MM.1S (cell line): ENCODE measurements at regions not wholly inside any gene's neighbourhood (a gene's known extent, or its start where the extent isn't known, plus 50 kb on each side); places are given as distances from the start of the nearest gene placed in this dataset.

Experiments
- CTCF ChIP-seq: fragments of 300-600 bp; sonication (generic); IDR thresholded peaks from 2 replicates; pipeline ENCODE4 v1.5.1; 2016; ENCODE audit warnings: antibody characterized with exemption, low read length, mixed read lengths
- EZH2 ChIP-seq: fragments of 300-600 bp; sonication (generic); optimal IDR thresholded peaks from 2 replicates; pipeline ENCODE3; 2017; ENCODE audit warnings: low read depth, mild to moderate bottlenecking, antibody characterized with exemption, low read length, mixed read lengths
- EZH2phosphoT487 ChIP-seq: fragments of 300-600 bp; sonication (generic); IDR thresholded peaks from 2 replicates; pipeline ENCODE4 v1.6.1; 2018; ENCODE audit warnings: antibody characterized with exemption, low read length

- TF ChIP-seq CTCF (no peak), EZH2 (no peak), EZH2phosphoT487 (no peak)
Observed at GRCh38 chr2:493228-493627, 184.0 kb downstream of the TMEM18 start.
